ENCODE measurements at regions not wholly inside any gene's neighbourhood (a gene's known extent, or its start where the extent isn't known, plus 50 kb on each side); places are given as distances from the start of the nearest gene placed in this dataset.

GRCh38 chr20:58058421-58059259 lies 169.8 kb downstream of the ANKRD60 start:
- Histone ChIP-seq H3K9me3 (replicated peaks) (peaks cover 30% of the 10 kb centered on the region), H3K4me1 (peaks cover 10% of the 10 kb centered on the region), H3K27me3 (ENCODE audit: low read depth) (peaks cover 39% of the 10 kb centered on the region), H3K36me3 (no peaks in the 10 kb centered on the region), H3K27ac (replicated peaks) (no peak overlapping the region), H3K4me3 (no peak overlapping the region)
- TF ChIP-seq, protein P1, sequence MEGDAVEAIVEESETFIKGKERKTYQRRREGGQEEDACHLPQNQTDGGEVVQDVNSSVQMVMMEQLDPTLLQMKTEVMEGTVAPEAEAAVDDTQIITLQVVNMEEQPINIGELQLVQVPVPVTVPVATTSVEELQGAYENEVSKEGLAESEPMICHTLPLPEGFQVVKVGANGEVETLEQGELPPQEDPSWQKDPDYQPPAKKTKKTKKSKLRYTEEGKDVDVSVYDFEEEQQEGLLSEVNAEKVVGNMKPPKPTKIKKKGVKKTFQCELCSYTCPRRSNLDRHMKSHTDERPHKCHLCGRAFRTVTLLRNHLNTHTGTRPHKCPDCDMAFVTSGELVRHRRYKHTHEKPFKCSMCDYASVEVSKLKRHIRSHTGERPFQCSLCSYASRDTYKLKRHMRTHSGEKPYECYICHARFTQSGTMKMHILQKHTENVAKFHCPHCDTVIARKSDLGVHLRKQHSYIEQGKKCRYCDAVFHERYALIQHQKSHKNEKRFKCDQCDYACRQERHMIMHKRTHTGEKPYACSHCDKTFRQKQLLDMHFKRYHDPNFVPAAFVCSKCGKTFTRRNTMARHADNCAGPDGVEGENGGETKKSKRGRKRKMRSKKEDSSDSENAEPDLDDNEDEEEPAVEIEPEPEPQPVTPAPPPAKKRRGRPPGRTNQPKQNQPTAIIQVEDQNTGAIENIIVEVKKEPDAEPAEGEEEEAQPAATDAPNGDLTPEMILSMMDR (IDR thresholded peaks at IDR 0.05; ENCODE audit: borderline replicate concordance): no peak
- intact Hi-C loops (cut with micrococcal nuclease): no loop called here
- no peak for DNase-seq

DNA sequence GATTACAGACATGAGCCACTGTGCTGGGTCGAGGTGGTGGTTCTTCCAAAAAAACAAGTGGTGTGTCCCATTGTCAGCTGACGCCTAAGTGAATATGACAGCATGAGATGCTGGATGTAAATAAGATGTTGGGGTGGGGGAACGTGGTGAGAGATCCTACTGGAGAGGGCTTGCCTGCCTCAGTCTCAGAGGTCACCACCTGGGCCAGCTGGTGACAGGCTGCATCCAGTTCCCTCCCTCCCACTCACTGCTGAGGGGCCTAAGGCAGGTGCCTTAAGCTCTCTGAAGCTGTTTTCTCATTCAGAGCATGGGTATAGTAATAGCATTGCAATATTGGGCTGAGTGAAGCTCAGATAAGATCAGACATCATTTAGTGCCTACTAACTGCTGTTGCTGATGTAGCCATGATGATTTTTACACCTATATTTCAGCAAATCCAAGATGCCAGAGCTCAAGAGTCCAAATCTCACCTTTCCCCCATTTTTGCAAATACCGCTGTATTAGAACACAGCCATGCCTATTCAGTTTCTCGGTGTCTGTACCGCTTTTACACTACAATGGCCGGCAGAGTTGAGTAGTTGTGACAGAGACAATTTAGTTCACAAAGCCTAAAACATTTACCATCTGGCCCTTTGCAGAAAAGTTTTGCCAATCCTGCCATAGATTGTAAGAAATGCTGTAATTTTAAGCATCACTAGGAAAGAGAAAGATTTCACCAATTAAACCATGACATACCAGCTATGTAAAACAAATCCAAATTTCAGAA lies 171.3 kb downstream of the ANKRD60 start:
- Histone ChIP-seq H3K9me3 (replicated peaks) (peaks cover 15% of the 10 kb centered on the region), H3K36me3 (no peaks in the 10 kb centered on the region), H3K27ac (replicated peaks) (no peak overlapping the region), H3K27me3 (ENCODE audit: low read depth) (peaks cover 46% of the 10 kb centered on the region), H3K4me3 (no peak overlapping the region), H3K4me1 (peaks cover 10% of the 10 kb centered on the region)
- TF ChIP-seq, protein P1 (IDR thresholded peaks at IDR 0.05; ENCODE audit: borderline replicate concordance): no peak
- intact Hi-C loops (cut with micrococcal nuclease): no loop called here
- no peak for DNase-seq

- Histone ChIP-seq H3K27me3 (ENCODE audit: low read depth) (peaks cover 46% of the 10 kb centered on the region), H3K4me3 (no peak overlapping the region), H3K36me3 (peaks cover 6% of the 10 kb centered on the region), H3K4me1 (peaks cover 10% of the 10 kb centered on the region), H3K9me3 (replicated peaks) (peaks cover 16% of the 10 kb centered on the region), H3K27ac (replicated peaks) (no peak overlapping the region)
- TF ChIP-seq, protein P1 (IDR thresholded peaks at IDR 0.05; ENCODE audit: borderline replicate concordance): no peak
- DNase-seq: no peak
- intact Hi-C loops (cut with micrococcal nuclease): no loop called here
These were observed 172.3 kb downstream of the ANKRD60 start for GRCh38 chr20:58056021-58056591.

DNA sequence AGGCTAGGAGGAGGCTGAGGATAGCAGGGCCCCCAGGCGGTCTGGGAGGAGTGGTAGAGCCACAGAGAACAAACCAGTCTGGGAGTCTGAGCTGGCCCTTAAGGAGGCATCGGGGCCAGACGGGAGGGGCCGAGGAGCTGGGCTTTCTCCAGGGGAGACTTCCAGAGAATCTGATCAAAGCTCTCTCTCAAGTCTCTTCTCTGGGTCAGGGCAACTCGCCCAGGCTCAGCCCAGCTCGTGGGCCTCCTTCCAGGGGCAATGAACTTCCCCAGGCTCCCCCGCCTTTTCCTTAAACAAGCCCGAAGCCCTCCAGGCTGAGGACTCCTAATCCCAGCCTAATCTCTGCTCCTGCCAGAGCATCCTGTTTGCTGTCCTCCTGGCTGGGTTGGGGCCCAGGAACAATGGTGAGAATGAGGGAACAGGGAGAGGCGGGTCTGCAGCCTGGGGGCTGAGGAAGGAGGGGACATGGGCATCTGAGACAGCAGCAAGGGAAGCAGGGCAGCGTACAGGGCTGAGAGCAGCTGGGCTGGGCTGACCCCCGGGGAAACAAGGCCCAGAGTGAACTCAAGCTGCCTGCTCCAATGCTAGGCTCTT lies 173.6 kb downstream of the ANKRD60 start:
- Histone ChIP-seq H3K27me3 (ENCODE audit: low read depth) (peaks cover 46% of the 10 kb centered on the region), H3K36me3 (peaks cover 6% of the 10 kb centered on the region), H3K4me1 (peaks cover 10% of the 10 kb centered on the region), H3K9me3 (replicated peaks) (peaks cover 14% of the 10 kb centered on the region), H3K4me3 (no peak overlapping the region), H3K27ac (replicated peaks) (peak overlapping the region; percentile 5)
- peak; percentile 40 for DNase-seq
- intact Hi-C loops (cut with micrococcal nuclease): no loop called here
- TF ChIP-seq, protein P1 (IDR thresholded peaks at IDR 0.05; ENCODE audit: borderline replicate concordance): no peak

DNA sequence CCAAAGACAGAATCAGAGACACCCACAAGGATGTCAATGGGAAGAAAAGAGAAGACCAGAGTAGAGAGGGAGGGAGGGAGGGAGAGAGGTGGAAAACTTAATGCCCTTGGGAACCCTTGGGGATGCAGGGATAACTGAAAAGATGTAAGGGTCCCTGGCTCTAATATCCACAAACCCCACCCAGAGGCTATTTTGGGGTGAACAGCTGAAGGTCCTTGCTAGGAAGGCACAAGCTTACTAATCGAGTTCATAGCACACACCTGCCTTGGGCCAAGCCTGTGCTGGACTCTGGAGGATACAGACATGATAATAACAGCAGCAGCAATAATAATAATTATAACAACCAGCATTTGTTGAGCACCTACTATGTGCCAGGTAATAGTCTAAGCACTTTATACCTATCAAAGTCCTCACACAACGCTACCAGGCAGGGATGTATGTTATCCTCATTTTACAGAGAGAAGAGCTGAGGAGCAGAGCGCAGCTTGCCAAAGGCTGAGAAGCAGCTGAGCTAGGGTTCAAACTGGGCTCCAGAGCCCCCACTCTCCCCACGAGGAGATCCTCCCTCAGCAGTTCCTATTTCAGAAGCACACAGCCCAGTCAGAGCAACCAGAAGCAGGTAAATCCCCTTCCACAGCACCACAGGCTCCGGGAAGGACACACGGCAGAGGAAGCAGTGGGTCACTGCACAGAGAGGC lies 174.2 kb downstream of the ANKRD60 start:
- H3K9me3 ChIP-seq (replicated peaks): peaks cover 14% of the 10 kb centered on the region
- H3K27ac ChIP-seq (replicated peaks): peak overlapping the region; percentile 5
- H3K4me1 ChIP-seq: peaks cover 10% of the 10 kb centered on the region
- H3K36me3 ChIP-seq: peaks cover 6% of the 10 kb centered on the region
- DNase-seq: no peak
- H3K27me3 ChIP-seq (ENCODE audit: low read depth): peaks cover 46% of the 10 kb centered on the region
- TF ChIP-seq, protein P1 (IDR thresholded peaks at IDR 0.05; ENCODE audit: borderline replicate concordance): no peak
- intact Hi-C loops (cut with micrococcal nuclease): no loop called here
- no peak overlapping the region for H3K4me3 ChIP-seq

Data from left ventricle myocardium inferior (tissue), 1 donor.